ENCODE measurements at regions not wholly inside any gene's neighbourhood (a gene's known extent, or its start where the extent isn't known, plus 50 kb on each side); places are given as distances from the start of the nearest gene placed in this dataset.

DNA sequence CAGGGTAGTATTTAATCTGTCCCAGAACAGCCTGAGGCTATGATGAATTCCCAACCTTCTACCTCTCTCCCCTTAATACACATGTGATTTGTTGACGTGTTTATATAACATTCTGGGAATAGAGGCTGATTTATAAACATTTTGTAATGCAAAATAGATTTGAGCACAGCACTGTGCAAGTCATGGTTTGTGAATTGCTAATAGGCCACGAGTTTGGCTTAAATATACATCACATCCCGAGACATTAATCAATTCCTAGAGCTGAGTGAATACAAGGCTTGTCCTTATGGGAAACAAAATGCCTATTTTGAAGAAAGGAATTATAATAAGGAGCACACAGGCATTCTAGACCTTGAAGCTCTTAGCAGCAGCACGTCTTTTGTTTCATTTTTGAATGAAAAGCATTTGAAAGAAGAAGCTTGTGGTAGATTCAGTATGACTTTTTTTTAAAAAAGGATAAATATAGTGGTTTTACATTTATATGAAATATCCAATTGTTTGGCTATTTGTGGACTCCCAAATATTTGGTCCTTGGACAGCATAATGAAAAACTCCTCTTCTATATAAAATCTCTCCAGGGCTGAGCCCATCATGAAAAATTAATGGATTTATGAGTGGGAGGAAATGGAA, 116.4 kb downstream of the SLC17A6 start:
- TF ChIP-seq, protein P1, sequence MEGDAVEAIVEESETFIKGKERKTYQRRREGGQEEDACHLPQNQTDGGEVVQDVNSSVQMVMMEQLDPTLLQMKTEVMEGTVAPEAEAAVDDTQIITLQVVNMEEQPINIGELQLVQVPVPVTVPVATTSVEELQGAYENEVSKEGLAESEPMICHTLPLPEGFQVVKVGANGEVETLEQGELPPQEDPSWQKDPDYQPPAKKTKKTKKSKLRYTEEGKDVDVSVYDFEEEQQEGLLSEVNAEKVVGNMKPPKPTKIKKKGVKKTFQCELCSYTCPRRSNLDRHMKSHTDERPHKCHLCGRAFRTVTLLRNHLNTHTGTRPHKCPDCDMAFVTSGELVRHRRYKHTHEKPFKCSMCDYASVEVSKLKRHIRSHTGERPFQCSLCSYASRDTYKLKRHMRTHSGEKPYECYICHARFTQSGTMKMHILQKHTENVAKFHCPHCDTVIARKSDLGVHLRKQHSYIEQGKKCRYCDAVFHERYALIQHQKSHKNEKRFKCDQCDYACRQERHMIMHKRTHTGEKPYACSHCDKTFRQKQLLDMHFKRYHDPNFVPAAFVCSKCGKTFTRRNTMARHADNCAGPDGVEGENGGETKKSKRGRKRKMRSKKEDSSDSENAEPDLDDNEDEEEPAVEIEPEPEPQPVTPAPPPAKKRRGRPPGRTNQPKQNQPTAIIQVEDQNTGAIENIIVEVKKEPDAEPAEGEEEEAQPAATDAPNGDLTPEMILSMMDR (IDR thresholded peaks at IDR 0.05 in 2 of 3, conservative IDR thresholded peaks at IDR 0.05 in 1 of 3; ENCODE audit: insufficient read depth in 2 of 3, low read depth in 1 of 3, low read length in 3 of 3), result no peak
- no peak for TF ChIP-seq EHMT2 (IDR thresholded peaks at IDR 0.05)
- TF ChIP-seq, protein P2, sequence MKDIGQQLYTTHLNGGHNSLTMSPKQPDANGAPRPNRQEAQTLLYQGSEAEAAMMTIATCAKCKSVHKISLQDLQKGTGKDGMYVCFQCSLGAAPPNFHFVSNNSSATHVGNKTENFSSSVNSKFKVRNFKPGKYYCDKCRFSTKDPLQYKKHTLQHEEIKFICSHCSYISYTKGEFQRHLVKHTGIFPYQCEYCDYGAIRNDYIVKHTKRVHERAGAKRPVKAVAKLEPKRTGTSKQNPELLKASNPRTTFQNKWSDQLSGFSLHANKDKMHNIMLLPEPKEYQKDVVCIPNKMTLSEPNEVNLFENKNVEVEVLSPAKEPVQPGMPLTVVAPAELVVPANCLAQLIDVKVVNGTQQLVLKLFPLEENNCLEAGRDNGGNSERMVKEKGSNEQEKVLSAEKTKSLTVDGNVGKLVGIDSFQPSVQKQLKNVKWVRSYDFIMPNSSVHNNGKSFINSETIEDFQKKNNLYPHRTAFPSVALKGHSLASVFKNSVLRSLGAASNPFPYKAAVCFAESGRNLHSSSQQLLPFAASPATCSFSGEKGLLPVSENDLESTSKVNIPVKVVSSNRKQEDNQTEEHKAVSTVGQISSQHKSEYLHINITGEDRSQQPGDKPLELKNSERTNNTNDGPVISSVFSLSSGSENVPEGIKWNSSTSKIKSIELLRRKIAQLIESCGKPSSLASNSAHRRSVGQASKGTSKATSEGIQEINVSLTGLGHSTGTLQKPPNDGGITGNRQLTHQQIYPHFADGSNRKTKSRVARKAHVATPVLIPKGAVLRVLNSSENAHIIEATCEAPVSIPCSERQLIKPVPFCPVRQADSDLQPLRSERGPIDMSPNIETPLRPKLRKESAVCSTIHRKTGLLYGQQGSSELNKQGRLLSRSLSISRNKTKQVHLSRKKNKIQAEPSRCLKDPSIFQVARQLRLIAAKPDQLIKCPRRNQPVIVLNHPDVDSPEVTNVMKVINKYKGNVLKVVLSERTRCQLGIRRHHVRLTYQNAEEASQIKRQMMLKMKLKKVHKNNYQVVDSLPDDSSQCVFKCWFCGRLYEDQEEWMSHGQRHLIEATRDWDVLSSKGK (CRISPR knock-in tag; IDR thresholded peaks at IDR 0.05), result no peak
- no peak for TF ChIP-seq SMAD4 (CRISPR knock-in tag; conservative IDR thresholded peaks at IDR 0.05)
- TF ChIP-seq, protein P3, sequence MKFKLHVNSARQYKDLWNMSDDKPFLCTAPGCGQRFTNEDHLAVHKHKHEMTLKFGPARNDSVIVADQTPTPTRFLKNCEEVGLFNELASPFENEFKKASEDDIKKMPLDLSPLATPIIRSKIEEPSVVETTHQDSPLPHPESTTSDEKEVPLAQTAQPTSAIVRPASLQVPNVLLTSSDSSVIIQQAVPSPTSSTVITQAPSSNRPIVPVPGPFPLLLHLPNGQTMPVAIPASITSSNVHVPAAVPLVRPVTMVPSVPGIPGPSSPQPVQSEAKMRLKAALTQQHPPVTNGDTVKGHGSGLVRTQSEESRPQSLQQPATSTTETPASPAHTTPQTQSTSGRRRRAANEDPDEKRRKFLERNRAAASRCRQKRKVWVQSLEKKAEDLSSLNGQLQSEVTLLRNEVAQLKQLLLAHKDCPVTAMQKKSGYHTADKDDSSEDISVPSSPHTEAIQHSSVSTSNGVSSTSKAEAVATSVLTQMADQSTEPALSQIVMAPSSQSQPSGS (CRISPR knock-in tag; IDR thresholded peaks at IDR 0.05), result no peak
- no peak for TF ChIP-seq SNRNP70 (optimal IDR thresholded peaks at IDR 0.05; ENCODE audit: low read depth, low read length)
- TF ChIP-seq, protein P4, sequence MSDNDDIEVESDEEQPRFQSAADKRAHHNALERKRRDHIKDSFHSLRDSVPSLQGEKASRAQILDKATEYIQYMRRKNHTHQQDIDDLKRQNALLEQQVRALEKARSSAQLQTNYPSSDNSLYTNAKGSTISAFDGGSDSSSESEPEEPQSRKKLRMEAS (CRISPR knock-in tag; IDR thresholded peaks at IDR 0.05), result no peak
- TF ChIP-seq ZNF217 (CRISPR knock-in tag; IDR thresholded peaks at IDR 0.05), result no peak
- TF ChIP-seq EP300 (IDR thresholded peaks at IDR 0.05; ENCODE audit: low read length), result no peak
